NCI-H460 (cell line): ENCODE measurements at regions not wholly inside any gene's neighbourhood (a gene's known extent, or its start where the extent isn't known, plus 50 kb on each side); places are given as distances from the start of the nearest gene placed in this dataset.
A peak's percentile ranks its signal among the peaks of the same experiment; 100 is the strongest.

Experiments
- DNase-seq: peaks from one replicate; pipeline ENCODE4 v3.0.0-alpha.2; 2016; ENCODE audit warnings: low read depth; ENCODE audit errors: extremely low read depth

GRCh38 chr5:143695244-143695864 lies 116.6 kb upstream of the HMHB1 start:
- DNase-seq = no peak

GRCh38 chr5:143694357-143694756 lies 117.6 kb upstream of the HMHB1 start:
- no peak for DNase-seq

- DNase-seq = no peak
These were observed 118.2 kb upstream of the HMHB1 start for GRCh38 chr5:143693651-143694252.

GRCh38 chr5:143692342-143692741 lies 119.6 kb upstream of the HMHB1 start:
- DNase-seq = no peak

- DNase-seq = no peak
These were observed 120.0 kb upstream of the HMHB1 start for GRCh38 chr5:143691945-143692290.

- DNase-seq = no peak
These were observed 120.5 kb upstream of the HMHB1 start for GRCh38 chr5:143691287-143691944.

- no peak for DNase-seq
These were observed 124.4 kb upstream of the HMHB1 start for GRCh38 chr5:143687604-143688003.

- DNase-seq = peak; percentile 14
These were observed 126.6 kb upstream of the HMHB1 start for GRCh38 chr5:143685246-143685815.

- no peak for DNase-seq
These were observed 128.5 kb upstream of the HMHB1 start for GRCh38 chr5:143683459-143683858.

GRCh38 chr5:143682929-143683386 lies 129.0 kb upstream of the HMHB1 start:
- no peak for DNase-seq

- no peak for DNase-seq
These were observed 129.6 kb upstream of the HMHB1 start for GRCh38 chr5:143682246-143682905.

GRCh38 chr5:143680672-143681259 lies 131.2 kb upstream of the HMHB1 start:
- DNase-seq = no peak

GRCh38 chr5:143679777-143680176 lies 132.2 kb upstream of the HMHB1 start:
- peak; percentile 18 for DNase-seq

GRCh38 chr5:143678148-143678905 lies 133.6 kb upstream of the HMHB1 start:
- no peak for DNase-seq

GRCh38 chr5:143677403-143677802 lies 134.6 kb upstream of the HMHB1 start:
- no peak for DNase-seq

- no peak for DNase-seq
These were observed 135.2 kb upstream of the HMHB1 start for GRCh38 chr5:143676802-143677201.

- DNase-seq = no peak
These were observed 137.5 kb upstream of the HMHB1 start for GRCh38 chr5:143674469-143674786.

GRCh38 chr5:143673676-143674468 lies 138.1 kb upstream of the HMHB1 start:
- no peak for DNase-seq

- DNase-seq = no peak
These were observed 139.2 kb upstream of the HMHB1 start for GRCh38 chr5:143672806-143673205.
